GM18498 (cell line): ENCODE measurements at regions not wholly inside any gene's neighbourhood (a gene's known extent, or its start where the extent isn't known, plus 50 kb on each side); places are given as distances from the start of the nearest gene placed in this dataset.

Experiments
- ATAC-seq: cut with Tn5 transposase; IDR thresholded peaks from one replicate; pipeline ENCODE4 v1.9.1; 2021; ENCODE audit warnings: mild to moderate bottlenecking, moderate library complexity; ENCODE audit not compliant: unreplicated experiment

GRCh38 chr7:110592557-110592956 lies 498.4 kb upstream of the LRRN3 start:
- no peak for ATAC-seq

- ATAC-seq, result no peak
These were observed 497.6 kb upstream of the LRRN3 start for GRCh38 chr7:110593355-110593754.

- no peak for ATAC-seq
These were observed 495.2 kb upstream of the LRRN3 start for GRCh38 chr7:110595694-110596093.

DNA sequence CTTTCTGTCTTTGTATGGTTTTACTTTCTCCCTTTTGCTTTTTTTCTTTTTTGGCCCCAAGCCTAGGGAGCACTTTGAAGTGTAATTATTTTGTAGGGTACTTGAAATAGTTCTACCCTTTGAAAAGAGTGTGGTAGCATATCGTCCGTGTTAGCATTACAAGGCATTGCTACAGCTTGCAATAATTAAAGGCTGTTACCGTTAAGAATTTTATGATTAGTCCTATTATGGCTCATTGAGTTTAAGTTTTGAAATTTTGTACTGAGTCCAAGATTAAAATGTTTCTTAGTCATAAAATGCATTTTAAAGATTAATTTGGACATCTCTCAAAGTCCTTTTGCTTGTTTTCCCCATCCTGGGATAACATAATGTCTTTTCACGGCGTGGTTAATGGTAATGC lies 490.0 kb upstream of the LRRN3 start:
- no peak for ATAC-seq

DNA sequence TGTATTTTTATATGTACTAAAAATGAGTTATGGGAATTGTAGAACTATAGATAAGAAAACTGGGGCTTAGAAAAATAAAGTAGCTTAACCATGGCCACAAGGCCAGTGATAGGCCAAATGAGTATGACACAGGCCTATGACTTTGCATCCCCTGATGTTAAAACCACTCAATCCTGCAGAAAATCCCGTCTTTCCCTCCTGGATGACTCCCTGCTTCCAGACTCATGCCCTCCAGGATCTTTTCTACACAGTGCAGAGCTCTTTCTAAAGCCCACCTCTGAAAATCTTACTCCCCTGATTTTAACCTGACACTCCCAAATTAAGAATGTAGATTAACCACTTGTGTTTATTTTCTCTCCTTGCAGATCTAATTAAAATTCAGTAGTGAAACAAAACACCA lies 489.2 kb upstream of the LRRN3 start:
- ATAC-seq, result no peak

DNA sequence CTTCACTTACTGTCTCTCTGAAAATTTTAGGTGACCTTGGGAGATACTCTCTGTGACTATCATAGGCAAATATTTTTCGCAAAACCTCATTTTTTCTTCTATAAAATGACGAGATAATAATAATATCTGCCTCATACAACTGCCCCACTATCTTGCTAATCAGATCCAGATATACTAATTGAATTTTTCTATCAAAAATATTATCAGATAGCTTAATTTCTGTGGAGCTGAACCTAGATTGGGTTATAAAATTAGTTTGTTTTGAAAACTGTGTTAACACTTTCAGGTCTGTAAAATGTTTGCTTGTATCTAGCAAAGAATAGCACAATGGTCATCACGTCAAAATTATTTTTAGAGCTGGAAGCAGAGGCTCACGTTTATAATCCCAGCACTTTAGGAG lies 486.7 kb upstream of the LRRN3 start:
- no peak for ATAC-seq

GRCh38 chr7:110604885-110605284 lies 486.0 kb upstream of the LRRN3 start:
- no peak for ATAC-seq

GRCh38 chr7:110607050-110607857 lies 483.7 kb upstream of the LRRN3 start:
- no peak for ATAC-seq

DNA sequence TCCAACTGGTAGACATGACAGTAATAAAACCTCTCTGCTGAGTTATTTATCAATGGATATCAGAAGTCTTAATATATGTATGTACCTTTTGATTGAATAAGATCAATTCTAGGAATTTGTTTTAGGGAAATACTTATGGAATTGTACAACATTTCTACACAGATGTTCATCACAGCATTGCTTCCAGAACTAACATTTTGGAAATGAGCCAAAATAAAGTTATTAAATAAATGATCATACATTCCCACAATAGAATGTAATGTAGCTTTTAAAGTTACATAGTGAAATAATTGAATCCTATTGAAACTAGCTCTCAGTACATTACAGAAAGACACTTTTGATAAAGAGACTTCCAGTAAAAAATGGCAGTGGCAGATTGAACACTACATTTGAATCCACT lies 481.6 kb upstream of the LRRN3 start:
- no peak for ATAC-seq

GRCh38 chr7:110612680-110613079 lies 478.2 kb upstream of the LRRN3 start:
- ATAC-seq, result no peak
